ENCODE measurements at regions not wholly inside any gene's neighbourhood (a gene's known extent, or its start where the extent isn't known, plus 50 kb on each side); places are given as distances from the start of the nearest gene placed in this dataset.

DNA sequence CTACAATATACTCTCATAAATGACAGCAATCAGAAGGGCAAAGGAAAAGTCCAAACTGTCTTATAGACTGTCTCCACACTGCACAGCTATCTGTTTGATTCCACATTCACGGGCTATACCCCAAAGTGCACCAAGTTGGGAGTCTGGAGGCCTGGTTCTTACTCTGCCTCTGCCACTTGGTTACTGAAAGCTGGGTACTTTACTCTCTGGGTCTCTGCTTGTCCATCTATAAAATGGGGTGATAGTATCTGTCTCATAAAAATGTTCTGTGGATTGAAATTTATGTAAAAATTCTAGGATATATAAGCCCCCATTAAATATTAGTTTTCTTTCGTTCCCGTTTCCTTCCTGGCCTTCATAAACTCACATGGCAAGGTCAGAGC is 86.5 kb downstream of the CD164 start:
- TF ChIP-seq ZNF501 (tag by site-specific recombination; IDR thresholded peaks at IDR 0.05), result no peak
- no peak for TF ChIP-seq ZNF830 (tag by site-specific recombination; IDR thresholded peaks at IDR 0.05; ENCODE audit: low read depth)
- TF ChIP-seq, protein P1, sequence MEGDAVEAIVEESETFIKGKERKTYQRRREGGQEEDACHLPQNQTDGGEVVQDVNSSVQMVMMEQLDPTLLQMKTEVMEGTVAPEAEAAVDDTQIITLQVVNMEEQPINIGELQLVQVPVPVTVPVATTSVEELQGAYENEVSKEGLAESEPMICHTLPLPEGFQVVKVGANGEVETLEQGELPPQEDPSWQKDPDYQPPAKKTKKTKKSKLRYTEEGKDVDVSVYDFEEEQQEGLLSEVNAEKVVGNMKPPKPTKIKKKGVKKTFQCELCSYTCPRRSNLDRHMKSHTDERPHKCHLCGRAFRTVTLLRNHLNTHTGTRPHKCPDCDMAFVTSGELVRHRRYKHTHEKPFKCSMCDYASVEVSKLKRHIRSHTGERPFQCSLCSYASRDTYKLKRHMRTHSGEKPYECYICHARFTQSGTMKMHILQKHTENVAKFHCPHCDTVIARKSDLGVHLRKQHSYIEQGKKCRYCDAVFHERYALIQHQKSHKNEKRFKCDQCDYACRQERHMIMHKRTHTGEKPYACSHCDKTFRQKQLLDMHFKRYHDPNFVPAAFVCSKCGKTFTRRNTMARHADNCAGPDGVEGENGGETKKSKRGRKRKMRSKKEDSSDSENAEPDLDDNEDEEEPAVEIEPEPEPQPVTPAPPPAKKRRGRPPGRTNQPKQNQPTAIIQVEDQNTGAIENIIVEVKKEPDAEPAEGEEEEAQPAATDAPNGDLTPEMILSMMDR (tag by site-specific recombination; IDR thresholded peaks at IDR 0.05), result no peak
- TF ChIP-seq ZBTB21 (tag by site-specific recombination; IDR thresholded peaks at IDR 0.05), result no peak
- TF ChIP-seq ZNF560 (tag by site-specific recombination; IDR thresholded peaks at IDR 0.05; ENCODE audit: borderline replicate concordance), result no peak
- TF ChIP-seq, protein P2, sequence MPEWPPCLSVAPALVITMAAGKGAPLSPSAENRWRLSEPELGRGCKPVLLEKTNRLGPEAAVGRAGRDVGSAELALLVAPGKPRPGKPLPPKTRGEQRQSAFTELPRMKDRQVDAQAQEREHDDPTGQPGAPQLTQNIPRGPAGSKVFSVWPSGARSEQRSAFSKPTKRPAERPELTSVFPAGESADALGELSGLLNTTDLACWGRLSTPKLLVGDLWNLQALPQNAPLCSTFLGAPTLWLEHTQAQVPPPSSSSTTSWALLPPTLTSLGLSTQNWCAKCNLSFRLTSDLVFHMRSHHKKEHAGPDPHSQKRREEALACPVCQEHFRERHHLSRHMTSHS (tag by site-specific recombination; IDR thresholded peaks at IDR 0.05), result no peak
- no peak for TF ChIP-seq ZNF311 (tag by site-specific recombination; IDR thresholded peaks at IDR 0.05; ENCODE audit: borderline replicate concordance)
- no peak for TF ChIP-seq ZNF341 (tag by site-specific recombination; IDR thresholded peaks at IDR 0.05; ENCODE audit: low read depth)
- TF ChIP-seq, protein P3, sequence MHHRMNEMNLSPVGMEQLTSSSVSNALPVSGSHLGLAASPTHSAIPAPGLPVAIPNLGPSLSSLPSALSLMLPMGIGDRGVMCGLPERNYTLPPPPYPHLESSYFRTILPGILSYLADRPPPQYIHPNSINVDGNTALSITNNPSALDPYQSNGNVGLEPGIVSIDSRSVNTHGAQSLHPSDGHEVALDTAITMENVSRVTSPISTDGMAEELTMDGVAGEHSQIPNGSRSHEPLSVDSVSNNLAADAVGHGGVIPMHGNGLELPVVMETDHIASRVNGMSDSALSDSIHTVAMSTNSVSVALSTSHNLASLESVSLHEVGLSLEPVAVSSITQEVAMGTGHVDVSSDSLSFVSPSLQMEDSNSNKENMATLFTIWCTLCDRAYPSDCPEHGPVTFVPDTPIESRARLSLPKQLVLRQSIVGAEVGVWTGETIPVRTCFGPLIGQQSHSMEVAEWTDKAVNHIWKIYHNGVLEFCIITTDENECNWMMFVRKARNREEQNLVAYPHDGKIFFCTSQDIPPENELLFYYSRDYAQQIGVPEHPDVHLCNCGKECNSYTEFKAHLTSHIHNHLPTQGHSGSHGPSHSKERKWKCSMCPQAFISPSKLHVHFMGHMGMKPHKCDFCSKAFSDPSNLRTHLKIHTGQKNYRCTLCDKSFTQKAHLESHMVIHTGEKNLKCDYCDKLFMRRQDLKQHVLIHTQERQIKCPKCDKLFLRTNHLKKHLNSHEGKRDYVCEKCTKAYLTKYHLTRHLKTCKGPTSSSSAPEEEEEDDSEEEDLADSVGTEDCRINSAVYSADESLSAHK (tag by site-specific recombination; IDR thresholded peaks at IDR 0.05), result no peak
- no peak for TF ChIP-seq ZNF211 (tag by site-specific recombination; IDR thresholded peaks at IDR 0.05; ENCODE audit: low read depth)
- TF ChIP-seq, protein P4, sequence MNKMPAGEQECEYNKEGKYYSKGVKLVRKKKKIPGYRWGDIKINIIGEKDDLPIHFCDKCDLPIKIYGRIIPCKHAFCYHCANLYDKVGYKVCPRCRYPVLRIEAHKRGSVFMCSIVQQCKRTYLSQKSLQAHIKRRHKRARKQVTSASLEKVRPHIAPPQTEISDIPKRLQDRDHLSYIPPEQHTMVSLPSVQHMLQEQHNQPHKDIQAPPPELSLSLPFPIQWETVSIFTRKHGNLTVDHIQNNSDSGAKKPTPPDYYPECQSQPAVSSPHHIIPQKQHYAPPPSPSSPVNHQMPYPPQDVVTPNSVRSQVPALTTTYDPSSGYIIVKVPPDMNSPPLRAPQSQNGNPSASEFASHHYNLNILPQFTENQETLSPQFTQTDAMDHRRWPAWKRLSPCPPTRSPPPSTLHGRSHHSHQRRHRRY (tag by site-specific recombination; IDR thresholded peaks at IDR 0.05), result no peak
- no peak for TF ChIP-seq SCRT2 (tag by site-specific recombination; IDR thresholded peaks at IDR 0.05)
- TF ChIP-seq TCF7L2 (IDR thresholded peaks at IDR 0.05; ENCODE audit: borderline replicate concordance, low read depth, low read length), result no peak
- TF ChIP-seq ZFP41 (tag by site-specific recombination; IDR thresholded peaks at IDR 0.05; ENCODE audit: borderline replicate concordance), result no peak
